CD4-positive, alpha-beta T cell treated with Interleukin-10 for 1 hour (primary cell): ENCODE measurements at regions not wholly inside any gene's neighbourhood (a gene's known extent, or its start where the extent isn't known, plus 50 kb on each side); places are given as distances from the start of the nearest gene placed in this dataset.
A peak's percentile ranks its signal among the peaks of the same experiment; 100 is the strongest.

Source experiments
- DNase-seq: peaks from one replicate; pipeline ENCODE4 v3.0.0-alpha.2; 2020

DNA sequence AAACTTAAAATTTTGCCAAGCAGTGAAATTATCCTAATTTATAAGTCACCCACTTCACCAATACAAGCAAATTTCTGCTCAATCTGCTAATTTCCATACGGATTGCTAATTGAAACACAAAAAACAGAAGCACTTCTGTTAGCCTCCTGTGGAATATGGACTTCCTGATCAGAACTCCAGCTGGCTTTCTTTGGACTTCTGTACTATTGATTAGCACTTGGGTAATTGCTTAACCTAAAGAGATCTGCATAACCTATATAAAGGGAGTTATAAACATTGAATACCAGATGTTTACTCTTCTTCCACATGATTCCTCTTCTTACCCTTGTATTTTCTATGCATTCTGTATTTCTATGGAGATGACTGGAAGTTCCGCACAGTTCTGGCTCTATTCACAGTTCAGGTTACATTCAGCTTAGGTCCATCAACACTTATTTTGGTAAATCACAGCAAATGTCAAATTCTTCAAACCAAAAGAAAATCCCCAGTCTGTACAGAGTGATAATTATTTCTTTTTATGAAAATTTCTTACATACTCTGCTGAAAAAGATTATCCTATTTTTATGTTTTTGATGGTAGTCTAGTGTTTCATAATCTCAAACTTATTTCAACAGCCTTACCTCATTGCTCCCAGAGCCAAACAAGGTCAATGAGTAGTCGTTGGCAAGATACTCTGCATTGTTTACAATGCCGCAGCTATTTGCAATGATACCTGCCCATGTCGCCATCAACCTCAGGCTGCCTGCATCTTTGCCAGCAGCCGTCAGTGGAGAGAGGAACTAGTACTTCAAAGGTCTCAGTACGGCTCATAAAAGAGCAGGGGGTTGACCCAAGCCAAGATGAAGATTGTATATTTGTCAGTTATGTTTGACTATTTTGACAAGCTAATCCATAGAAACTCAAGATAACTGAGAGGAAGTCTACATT, 225.6 kb downstream of the AHR start:
- DNase-seq: no peak

DNA sequence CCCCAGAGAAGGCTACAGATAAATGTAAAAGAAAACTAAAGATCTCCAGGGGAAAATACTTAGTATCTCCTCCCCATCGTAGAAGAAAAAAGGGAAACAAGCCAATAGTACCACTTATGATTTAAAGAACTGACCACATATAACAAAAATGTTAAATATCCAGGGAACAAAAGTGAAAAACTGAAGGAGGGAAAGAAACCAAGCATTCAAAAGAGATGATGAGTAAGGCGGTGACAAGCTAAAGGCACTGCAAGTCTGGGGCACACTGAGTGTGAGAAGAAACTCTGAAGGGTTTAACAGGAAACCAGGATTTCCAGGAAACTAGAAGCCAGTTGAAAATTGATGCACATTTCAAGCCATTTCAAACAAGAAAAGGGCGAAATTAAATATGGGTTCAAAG, 226.3 kb downstream of the AHR start:
- DNase-seq: no peak

DNA sequence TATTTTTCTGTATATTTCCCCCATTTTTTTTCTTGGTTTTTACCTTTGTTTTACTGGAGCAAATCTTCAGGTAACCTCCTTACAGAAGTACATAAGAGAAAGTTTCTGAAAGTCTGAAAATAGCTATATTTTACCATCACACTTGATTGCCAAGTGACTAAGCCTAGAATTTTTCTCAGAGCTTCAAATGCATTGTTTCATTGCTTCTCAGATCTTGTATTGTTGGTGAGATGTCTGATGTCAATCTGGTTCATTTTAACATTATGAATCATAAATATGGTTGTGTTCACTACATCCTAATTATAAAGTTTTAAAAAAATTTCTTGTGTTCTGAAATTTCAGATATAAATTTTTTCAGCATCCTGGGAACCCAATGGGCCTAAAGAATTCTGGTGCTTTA, 228.2 kb downstream of the AHR start:
- DNase-seq: no peak

DNA sequence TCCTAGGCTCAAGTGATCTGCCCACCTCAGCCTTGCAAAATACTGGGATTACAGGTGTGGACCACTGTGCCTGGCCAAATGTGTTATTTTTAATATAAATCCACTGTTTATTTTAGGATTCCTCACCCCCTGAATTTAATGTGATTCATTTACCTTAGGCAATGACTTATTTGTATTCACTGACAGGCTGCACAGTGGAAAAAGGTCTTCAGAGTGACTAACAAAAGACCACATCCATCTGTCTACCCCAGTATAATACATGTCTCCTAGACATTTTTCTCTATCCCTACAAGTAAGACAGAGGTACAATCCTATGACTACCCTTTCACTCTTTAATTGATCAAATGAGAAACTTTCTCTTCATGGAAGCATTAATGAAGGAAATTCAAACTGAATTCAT, 230.2 kb downstream of the AHR start:
- no peak for DNase-seq

DNA sequence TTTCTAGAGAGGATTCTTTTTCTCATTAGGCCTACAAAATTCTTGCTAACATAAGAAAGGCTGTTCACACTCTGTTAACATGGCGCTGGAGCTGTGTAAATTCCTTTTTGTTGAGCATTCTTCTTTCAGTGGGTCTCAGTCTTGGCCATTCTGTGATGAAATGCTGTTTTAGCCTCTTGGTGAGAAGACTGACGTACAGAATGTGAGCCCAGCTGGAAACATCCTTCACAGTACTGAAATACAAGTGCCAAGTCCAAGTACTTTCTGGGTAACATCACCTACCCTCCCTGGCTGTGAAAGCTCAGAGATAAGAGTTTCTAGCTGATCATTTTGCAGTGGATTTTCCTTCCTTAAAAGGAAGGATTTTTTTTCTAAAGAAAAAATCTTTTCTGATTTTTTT, 231.8 kb downstream of the AHR start:
- no peak for DNase-seq

DNA sequence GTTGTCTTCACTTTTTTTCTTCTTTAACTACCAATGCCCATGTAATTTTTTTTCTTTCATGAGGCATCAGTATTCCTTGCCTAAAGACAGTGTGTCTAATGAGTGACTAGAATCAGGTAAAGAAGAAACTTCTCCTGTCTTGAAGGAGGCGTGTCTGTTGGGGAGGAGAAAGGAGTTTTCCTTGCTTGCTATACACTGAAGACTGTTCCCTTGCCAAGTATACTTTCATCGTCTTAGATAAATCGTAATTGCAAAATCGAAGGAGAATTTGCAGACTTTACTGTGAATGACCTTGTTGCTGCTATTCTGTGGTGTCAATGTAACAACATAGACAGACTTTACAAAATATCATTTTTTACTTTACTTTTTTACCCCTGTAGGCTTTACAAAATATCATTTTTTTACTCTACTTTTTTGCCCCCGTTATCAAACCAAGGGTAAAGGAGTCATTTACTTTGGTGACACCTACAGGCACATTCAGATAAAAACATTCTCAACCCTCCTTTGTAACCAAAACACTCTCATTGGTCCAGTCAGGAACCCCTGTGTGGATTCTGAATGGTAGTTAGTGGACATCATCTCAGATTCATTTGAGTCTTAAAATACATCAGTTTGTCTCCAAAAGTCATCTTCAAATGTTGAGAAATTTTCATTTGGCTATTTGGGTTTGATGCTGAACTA, 232.4 kb downstream of the AHR start:
- DNase-seq: peak; percentile 7

DNA sequence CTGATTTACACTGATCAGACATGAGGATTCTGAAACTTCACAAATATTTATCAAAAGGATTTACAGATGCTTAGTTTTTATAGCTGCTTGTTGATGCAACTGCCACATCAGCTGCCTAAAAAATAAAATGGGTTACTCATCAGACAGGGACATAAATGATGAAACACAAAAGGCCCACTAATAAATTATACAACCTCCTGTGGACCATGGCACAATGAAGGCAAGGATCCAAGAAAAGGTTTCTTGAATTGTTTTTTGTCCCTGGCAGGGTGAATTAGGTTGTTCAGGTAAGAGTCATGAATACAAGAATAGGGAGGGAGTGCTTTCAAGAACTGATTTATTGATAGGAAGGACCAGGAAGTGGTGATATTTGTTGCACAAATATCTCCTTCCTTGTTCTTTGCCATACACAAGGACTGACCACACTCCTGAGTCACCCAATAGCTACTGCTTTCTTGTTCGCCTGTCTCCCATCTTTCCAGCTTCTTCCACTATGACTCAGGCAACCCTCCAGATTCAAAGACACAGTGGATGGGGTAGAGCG, 234.5 kb downstream of the AHR start:
- no peak for DNase-seq

DNA sequence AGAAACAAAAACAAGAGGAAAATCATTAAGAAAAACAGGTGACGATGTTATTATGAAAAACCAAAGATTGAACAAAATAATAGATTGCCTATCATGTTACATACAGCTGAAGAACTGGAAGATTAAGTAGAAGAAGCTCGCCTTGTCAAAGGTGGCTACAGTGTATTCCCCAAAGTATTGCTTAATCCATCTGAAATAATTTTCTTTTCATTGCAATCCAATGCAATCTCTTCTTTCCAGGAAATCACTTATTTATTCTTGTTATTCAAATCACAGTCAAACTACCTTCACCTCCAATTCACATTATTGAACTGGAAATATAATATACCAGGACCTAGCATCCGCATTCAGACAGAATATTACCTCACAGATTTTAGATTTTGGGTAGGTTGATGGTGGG, 235.9 kb downstream of the AHR start:
- no peak for DNase-seq

DNA sequence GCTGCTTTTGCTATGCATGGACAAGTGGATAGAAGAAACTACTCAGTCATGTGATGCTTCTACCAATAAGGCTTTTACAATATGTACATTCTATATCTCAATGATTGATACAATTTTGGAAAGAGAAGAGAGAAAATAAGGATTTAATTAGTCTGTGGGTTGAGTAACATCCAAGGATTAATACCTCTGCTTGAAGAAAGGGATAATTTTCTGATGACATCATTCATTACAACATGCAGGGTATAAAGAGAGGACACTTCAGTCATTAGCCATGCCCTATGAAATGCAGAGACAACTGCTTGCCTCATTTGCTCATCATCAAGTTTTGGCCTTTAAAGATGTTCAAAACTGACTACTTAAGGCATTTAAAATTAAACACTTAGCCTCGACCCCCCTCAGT, 237.3 kb downstream of the AHR start:
- DNase-seq: no peak

DNA sequence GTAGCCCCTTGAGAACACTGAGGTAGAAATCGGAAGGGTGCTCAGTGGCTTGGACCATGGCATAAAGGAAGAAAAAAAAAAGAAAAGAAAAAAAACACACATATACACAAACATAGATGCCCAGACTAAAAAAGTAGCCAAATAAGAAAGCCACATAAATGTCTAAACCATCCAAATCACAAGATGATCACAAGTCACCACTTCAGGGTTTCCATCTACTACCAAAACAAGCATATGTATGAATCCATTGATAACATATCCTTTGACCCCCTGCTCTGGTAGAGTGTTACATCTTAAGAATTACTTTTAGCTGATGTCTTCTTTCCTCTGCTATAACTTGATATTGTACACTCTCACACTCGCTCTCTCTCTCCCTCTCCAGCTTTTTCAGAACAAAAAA, 245.9 kb downstream of the AHR start:
- DNase-seq: no peak

DNA sequence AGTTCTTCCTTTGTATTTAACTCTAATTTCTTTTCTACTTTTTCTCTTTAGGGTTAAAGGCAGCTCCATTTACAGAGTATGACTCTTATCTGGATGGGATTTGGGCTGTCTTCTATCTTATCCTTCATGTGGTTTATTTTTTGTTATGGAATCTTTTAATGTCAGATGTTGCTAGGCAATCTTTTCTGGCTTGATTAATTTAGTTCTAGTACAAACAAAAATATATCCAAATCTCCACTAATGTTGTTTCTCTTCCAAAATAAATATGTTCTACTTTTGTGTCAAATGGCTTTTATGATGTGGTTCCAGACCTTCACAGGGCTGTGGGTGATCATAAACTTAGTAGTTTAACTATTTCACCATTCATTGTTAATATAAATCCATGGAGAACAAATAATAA, 246.9 kb downstream of the AHR start:
- DNase-seq: no peak

DNA sequence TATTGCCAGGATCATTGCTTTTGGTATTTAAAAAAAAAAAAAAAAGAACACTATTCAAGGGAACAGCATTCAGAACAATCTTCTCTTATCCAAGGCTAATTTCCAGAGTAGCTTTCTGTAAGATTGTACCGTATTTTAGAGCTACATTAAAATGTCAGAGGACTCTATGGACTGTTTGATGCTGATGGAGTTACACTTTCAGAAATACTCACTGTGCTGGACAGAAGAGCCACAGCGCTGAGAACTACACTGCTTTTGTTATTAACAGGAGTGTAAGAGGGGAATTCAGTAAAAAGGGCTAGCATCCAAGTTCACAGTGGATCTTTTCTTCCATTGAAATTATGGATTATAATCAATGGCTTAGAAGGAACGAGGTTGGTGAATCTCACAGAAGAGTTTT, 247.7 kb downstream of the AHR start:
- DNase-seq: no peak

DNA sequence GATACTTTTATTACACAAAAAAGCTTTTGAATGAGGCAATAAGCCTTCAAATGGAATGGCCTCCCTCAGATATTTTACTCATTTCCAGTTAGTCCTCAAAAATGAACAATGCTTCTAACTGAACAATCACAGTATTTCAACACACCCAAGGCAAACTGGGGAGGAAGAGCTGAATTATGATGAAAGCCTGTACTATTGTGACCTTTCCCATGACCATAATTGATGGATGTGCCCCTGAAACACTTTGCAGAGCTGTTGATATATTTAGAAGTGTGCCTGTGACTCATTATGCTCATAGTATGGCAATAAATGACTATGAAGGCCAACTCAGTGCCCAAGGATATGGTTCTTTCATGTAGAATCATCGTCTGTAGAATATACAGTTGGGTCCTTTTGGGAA, 248.1 kb downstream of the AHR start:
- no peak for DNase-seq

DNA sequence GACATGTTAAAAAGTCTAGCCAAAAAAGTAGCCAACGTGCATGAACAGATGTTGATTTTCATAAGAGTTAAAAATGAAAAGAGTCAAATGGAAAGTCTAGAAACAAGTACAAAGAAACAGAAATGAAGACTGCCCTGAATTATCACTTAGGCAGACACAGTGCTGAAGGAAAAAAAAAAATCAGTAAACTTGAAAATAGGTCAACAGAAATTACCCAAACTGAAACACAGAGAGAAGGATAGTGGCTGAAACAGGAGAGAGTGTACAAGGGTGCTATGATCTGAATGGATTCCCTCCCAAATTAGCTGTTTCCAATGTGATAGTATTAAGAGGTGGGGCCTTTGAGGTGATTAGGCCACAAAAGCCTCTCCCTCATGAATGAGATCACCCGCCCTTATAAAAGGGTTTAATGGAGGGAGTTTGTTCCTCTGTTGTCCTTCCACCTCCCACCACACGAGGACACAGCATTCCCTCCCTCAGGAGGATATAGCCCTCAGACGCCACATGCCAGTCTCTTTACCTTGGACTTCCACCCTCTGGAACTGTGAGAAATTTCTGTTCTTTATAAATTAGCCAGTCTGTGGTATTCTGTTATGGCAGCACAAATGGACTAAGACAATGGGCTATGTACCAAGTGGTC, 249.7 kb downstream of the AHR start:
- no peak for DNase-seq

DNA sequence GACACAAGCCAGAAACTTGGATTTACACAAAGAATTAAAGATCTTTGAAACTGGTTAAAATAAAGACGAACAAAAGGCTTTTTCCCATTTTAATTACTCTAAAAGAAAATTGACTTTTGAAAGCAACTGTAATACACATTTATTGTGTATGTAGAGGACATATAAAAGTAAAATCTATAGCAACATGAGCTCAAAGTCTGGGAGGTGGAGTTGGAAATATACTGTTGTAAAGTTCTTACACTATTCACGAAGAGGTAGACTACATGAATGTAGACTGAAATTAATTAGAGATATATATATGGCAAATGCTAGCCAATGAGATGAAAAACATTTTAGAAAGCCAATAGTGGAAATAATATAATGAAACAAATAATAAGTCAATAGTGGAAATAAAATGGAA, 251.0 kb downstream of the AHR start:
- no peak for DNase-seq

DNA sequence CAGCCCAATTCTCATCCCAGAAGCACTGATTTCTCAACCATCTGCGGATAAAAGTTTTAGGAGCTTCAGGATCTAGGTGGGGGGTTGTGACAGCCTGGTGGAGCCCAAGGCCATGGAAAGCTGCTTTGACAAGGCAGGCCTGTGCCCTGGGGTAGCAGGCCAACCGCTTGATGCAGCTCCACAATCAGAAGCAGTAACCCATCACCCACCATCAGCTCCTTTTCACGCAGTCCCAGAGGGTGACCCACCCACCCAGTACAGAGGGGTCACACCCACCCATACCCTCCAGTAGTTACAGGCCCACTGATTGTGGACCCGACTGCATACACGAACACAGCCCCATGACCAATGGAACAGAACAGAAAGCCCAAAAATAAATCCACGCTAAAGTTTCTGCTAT, 253.9 kb downstream of the AHR start:
- DNase-seq: no peak

DNA sequence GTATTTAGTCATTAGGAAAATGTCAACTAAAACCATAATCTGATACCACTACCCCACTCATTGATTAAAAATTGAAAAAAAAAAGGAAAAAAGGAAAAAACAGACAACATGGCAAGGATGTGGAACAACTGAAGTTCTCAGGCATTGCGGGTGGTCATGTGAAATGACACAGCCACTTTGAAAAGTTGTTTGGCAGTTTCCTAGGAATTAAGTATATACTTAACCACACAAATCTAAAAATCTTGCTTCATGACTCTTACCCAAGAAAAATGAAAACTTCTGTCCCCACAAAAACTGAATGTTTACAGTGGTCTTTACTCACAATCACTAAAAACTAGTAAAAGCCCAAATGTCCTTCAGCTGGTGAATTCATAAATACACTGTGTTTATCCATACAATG, 254.5 kb downstream of the AHR start:
- no peak for DNase-seq

DNA sequence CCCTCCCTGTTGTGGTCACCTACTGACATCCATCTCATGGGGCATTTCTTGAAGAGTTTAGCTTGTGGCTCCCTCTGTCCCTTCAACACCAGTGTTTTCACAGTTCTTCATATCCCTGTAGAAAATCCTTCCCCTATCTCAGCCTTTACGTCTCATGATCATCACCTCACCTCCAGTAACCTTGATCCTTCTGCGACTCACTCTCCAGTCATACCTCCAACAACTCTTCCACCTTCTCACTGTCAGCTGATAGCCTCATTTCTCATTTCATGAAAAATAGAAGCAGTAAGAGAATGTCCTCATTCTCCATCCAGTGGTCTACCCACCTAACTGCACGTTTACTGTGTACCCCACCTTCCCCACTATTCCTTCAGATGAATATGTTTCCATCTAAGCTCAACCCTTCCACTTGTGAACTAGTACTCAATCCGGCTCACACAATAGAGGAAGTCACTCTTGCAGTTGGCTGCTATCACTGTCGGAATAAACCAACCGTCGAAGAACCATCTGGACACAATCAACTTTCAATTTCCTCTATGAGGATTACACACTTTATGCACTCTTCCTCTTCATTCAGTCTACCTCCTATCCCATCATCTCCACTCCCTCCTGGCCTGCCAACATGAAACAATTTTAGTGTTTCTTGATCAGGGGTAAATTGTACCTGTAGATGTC, 256.0 kb downstream of the AHR start:
- DNase-seq: no peak

DNA sequence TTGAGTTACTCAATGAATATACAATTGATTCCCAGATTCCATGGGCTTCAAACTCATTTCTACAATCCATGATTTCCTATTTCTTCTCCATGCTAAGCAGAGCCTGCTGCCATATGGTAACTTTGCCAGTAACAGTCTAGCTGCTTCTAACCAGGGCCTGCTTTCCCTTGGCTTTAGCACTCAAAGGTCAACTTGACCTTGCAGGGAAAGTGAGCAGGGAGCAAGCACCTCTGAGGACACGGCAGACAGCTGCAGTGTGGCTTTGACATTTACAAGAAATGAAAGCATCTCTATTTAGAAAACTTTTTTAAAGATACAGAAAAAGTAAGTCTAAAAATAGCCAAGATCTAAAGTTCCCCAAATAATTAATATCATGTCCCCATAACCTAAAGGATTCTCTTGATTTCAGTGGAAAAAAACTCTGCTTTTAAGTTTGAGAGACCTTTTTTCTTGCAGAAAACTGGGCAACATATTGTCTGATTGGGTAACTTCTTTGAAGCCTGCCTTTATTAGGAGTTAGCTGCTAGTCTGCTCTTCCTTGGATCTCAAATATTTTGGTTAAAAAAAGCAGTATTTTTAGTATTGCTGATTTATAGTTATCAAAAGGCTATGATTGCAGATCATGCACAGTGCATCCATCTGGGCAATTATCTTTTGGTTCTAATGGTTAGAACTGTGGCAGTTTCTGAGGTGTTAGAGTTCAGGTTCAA, 257.9 kb downstream of the AHR start:
- no peak for DNase-seq

DNA sequence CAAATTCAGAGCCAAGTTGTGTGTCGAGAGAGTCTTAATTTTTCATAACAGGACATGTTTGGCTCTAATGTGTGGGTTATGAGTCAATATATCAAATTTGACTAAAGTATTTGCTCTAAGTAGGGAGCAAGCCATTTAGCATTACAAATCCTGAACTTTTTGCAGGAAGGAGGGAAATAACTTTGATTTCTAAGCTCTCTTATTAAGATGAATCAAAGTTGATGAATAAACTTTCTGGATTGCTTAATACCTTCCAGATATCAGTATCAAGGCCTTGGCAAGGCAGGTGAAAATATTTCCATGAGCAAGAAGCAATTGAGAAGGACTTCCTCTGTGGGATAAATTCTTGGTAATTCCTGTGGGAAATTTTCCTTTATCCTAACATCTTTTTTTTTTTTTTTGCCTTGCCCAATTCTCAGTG, 258.8 kb downstream of the AHR start:
- DNase-seq: no peak

DNA sequence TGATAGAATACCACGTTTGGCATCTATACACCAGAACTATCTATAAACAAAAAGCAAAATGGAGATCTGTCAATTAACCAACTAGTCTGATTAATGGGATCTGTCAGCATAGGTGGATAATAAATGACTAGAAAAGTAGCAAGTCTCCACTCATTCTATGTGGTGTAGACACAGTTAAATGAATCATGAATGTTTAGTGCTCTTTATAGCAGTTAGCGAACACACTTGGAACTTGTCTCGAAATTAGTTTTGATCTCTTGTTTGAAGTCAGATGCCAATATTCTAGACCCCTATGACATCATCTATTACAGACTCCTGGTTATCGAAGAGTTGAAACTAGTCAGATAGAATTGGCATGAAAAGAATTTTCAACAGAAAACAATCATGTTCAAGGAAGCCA, 259.7 kb downstream of the AHR start:
- DNase-seq: no peak

DNA sequence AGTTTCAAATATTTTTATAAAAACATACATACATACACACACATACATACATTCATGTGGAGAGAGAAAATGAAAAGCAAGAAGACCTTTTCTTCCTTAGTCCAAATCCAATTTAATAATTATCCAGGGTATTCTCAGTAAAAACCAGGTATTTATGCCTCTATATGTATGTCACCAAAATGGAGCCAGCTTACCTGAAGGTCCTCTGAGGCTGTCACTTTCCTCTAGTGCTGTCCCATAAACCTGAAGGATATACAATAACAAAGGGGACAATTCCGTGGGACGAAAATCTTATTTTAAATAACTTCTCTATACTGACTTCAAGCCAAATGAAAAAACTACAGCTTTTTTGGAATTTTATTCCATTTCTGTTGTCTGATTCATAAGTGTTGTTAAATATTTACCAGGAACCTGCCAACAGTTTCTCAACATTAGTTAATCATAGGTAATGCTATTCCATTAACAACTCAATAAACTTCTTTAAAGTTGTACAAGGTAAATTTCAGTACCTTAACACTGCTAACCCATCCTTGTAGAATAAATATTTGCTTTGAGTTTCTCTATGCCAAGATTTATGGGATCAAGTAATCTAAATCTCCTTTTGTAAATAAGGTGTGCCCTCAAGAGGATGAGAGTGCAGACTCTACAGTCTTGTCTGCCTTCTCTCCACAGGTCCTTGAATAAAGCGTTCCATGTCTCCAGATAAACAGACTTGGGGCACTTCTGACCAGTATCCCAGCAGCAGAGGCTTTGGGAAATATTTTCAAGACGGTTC, 260.3 kb downstream of the AHR start:
- DNase-seq: no peak
